NCI-H2171 treated with DMSO at 0.1 percent for 48 hours (cell line): ENCODE measurements at regions not wholly inside any gene's neighbourhood (a gene's known extent, or its start where the extent isn't known, plus 50 kb on each side); places are given as distances from the start of the nearest gene placed in this dataset.
"Not testable (repeated sequence)": the region's sequence is repeated elsewhere in the genome, so short reads cannot be mapped to it uniquely, and the experiment has no call there.

Experiments
- DNase-seq: peaks from one replicate; lab custom pipeline; 2025; lab: John Stamatoyannopoulos, UW

DNA sequence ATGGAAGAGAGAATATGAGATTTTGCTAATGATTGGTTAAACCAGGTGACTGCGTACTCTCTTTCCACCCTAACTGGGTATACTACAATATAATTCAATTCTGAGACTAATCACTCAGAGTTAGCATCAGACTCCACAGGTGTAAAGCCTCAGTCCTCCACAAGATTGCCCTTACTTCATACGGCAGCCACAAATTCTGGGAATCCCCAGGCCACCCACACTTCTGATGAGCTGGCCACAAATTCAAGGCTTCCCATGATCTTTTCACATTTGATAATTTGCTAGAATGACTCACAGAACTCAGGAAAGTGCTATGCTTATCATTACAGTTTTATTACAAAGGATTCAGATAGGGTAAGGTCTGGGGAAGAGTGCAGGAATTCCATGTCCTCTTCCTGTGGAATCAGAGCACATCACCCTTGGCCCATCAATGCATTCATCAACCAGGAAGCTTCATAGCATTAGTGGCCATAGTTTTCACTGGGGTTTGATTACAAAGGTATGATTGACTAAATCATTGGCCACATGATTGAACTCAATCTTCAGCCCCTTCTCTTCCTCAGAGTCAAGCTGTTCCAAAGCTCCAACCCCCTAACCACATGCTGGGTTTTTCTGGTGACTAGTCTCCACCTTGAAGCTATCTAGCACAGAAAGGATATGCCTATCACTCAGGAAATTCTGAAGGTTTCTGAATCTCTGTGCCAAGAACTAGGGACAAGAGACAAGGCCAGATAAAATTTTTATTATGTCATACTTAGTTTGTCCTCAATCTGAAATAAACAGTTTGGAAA, 131.7 kb downstream of the HHIPL2 start:
- no peak for DNase-seq

DNA sequence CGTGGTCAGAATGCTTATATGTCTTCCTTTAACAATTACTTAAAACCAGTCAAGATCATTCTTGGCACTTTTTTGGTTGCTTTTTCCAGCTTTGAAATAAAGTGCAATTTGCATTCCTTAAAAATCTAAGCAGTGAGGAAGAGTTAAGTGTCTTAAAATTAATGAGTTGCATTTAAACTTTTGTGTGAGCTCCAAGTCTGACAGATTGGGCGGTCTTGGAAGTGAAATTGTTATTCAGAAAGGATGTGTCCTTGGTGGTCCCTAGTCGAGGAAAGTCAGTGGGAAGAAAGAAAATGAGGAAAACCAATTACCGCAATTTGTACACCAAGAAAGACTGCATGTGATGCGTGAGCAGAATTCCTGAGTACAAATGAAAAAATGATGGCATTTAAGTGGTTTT, 132.5 kb downstream of the HHIPL2 start:
- DNase-seq, result no peak

DNA sequence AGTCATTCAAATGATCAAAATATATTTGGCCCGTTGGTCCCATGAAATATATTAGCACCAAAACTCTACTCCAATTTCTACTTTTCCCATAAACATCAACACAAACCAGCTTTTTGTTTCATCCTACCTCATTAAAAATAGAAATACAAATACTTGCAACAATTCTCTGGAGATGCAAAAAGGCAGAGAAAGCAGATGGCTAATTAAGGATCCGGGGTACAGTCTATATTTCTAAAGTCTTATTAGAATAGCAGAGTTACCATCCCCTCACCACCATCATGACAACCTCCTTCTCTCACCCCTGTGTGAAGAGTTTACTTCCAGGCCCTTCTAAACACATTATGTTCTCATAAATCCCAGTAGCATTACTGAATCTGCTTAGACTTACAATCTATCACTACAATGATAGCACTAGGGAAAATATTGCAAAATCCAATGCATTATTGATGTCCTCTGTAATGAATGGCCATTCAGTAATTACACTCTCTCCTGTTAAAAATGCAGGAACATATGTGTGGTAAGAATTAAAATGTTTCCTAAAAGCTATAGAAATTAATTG, 133.8 kb downstream of the HHIPL2 start:
- DNase-seq, result no peak

DNA sequence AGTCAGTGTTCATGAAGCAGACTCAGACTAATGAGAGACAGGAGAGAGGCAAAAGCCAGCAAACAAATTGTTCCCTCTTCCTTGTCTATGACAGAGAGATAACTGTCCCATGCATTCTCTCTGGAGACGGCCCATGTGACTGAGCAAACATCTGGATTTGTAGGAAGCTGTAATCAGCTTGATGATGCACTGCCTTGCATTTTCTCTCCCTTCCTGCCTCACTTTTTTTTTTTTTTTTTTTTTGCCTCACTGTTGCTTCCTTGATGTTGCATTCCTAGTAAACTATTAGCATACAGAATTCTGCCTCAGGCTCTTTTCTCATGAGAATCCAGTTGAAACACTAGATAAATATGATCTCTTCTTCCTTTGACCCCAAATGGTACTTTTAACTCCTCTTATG, 134.5 kb downstream of the HHIPL2 start:
- DNase-seq, result no peak

DNA sequence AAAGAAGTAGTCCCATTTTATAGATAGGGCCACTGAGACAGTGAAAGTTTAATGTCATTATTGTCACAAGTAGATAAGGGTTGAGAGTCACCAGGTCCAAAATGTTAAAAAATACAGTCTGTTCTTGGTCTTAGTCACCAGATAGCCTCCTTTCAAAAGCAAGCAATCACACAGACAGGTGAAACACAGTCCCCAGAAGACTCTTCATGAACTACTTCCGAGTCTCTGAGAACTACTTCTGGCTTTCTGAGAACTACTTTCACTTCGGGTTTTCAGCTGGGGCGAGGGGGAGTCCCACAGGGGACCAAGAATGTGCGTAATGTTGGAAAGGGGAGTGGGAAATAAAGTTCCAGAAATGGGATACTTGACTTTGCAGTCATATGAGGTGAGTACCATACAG, 143.2 kb downstream of the HHIPL2 start:
- no peak for DNase-seq

DNA sequence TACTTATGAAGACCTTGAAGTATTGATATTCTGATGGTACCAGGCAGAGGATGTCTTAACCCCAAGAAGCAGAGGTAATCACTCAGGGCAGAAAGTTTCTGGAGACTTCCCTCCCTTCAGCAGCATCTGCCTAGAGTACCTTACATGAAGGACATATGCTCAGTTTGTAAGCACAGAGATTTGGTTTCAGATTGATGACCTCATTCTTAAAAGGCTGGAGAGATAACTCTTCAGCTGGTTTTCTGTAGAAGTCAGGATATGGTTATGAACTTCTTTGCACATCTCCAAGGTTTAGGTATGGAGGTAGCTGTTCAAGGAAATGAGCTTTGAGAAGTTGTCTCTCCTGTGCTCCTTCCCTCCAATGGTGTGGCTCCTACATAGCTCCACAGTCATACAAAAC, 148.7 kb downstream of the HHIPL2 start:
- DNase-seq, result no peak

DNA sequence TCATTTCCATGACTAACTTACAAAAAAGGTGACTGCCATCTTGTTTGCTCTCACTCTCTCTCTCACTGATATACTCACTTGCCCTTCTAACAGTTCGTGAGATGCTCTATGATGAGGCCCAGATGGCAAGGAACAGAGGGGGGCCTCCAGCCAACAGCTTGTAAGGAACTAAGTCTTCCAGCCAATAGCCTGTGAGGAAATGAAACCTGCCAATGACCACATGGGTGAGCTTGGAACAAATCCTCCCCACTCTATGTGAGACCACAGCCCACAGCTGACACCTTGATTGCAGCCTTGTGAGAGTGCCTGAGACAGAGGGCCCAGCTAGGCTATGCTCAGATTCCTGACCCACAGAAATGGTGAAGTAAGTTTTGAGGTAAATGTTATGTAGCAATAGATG, 153.7 kb downstream of the HHIPL2 start:
- no peak for DNase-seq

DNA sequence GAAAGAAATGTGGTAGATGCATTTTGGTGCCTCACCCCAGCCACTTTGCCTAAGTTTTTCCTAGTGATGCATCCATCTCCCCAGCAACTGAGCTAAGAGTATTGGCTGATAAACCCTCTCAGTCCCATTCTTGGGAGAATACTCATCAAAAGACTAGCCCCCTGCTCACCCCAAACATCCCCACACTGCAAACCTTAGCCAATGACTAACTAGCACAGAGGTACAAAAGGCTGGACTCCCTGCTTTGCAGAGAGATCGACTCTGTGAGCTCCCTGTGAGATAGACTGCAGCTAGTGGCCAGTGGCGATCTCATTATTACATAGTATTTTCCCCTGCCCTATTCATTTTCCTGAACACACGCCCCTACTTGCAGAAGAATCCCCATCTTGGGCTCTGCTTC, 155.3 kb downstream of the HHIPL2 start:
- no peak for DNase-seq

DNA sequence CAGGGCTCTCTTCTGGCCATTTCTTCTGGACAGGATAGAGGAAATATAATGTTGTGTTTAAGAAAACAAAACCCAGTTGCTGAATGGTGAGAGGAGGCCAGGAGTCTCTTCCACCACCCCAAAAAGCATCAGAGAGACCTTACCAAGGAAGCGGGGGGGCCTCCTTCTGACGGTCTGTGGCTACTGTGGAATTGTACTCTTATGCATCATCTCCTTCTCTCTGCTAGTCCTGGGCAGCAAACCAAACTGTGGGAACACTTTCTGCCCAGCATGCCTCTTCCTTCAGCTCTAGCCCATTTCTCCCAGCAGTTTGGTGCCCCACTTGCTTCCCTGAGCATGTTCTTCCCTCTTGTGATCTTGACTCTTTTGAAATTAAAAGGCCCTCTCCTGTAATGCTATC, 157.7 kb downstream of the HHIPL2 start:
- DNase-seq, result no peak

DNA sequence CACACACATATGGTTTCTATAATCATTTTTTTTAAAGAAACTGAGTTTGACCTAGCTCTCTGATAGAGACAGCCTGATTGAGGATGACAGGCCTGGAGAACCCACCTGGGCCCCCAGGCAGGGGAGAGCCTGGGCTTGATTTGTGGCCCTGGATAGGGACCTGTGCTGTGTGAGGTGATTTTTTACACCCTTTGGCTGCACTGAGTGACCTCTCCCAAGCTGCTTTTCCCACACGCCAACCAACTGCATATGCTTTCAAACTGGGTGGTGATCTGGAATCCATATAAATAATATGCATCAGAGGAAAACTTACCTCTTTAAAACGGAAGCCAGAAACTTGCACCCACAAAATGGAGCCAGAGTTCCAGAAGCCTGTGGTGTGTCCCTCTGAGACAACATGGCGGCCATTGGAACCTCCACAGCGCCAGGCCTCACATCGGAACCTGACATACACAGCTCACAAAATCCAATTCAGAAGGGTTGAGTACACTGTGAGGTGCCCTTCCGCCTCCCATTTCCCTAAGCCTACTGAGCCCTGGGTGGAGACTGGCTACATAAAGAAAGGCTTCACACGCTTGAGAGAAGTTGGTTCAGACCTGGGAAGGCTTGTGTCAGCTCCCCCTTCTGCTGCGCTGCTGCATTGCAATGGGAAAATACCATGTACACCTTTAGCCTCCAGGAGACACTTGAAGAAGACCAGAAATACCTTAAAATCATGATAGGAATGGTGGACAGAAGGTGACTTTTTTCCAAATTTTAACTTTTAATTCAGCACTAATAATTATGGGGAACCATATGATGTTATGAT, 160.7 kb downstream of the HHIPL2 start:
- DNase-seq, result peak; percentile 5

DNA sequence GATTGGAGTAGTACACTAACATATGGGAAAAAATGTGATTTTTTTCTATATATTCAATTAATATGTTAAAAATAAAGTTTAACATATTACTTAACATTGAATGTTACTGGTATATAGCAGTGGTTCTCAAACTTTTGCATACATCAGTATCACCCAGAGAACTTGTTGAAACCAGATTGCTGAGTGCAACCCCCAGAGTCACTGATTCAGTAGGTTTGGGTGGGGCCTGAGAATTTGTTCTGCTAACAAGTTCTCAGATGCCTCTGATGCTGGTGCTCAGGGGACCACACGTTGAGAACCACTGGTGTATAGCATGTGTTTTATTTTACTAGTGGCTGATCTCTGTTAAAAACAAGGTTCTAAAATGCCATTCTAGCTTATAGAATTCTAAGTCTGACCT, 161.9 kb downstream of the HHIPL2 start:
- no peak for DNase-seq

DNA sequence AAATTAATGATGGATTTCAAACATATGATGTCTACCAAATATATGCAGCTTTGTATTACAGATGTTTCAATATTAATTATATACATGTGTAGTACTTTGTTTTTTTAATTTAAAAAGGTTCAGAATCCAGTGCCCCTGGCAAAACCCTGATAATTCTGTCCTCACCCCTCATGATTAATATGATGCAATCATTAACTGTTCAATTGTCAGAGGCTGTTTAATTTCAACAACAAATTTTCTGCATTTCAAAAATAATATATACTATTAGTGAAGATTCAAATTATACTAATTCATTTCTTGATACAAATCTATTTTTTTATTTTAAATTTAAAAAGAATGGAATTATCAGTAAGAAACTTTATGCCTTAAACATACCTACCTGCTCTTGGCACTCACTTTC, 162.6 kb downstream of the HHIPL2 start:
- no peak for DNase-seq

DNA sequence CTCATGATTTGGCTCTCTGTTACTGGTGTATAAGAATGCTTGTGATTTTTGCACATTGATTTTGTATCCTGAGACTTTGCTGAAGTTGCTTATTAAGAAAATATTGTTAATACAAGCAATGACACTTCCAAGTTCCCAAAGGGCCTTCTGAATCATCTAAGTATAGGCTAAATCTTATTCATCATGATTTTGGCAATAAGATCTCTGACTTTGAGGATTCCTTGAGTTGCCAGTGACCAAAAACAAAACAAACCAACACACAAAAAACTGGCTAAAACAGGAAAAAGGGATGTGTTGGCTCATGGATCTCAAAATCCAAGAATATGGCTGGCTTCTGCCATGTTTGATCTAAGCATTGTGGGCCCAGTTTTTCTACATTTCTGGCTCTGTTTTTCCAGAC, 163.4 kb downstream of the HHIPL2 start:
- no peak for DNase-seq

DNA sequence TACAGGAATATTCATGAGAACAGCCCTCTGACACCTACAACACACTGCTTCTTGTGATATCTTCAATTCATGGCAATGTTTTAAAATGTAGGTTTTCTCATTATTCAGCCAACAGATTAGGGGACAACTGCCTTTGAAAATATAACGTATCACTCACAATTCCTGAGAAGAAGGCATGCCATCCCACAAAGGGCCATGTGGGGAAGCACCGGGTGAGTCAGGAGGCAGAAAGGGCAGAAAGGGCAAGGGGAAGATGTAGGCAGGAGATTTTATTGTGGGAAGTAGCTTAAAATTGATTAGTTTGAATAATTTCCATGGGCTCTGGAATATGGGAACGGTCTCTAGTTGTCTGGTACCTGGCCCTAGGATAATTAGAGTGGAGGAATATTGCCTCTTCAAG, 165.7 kb downstream of the HHIPL2 start:
- no peak for DNase-seq

DNA sequence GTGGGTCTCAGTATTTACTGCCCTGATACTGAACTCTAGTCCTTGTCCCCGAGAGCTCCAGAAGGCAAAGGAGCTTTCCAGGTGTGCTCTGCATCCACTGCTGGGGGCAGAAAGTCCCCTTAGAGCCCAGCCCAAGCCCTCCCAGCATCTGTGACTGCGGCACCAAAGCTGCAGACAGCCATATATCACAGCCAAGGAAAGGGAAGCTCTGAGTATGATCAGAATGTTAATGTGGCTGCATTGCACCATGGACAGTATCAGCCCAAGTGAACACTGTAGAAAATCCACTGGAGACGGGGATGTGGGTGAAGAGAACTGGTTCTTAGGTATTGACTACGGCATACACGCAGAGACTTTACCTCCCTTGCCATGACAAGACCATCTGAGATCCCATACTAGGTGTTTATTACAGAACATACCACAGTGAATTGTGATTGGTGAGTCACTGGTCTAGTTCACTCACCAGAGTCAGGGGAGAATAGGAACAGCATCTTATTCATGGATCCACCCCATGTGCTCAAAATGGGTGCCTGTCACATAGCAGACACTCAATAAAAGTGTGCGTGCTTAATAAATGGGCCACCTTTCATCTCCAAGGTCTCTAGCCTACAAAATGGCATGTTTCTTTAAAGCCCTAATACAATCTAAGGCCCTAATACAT, 170.3 kb downstream of the HHIPL2 start:
- DNase-seq, result no peak

DNA sequence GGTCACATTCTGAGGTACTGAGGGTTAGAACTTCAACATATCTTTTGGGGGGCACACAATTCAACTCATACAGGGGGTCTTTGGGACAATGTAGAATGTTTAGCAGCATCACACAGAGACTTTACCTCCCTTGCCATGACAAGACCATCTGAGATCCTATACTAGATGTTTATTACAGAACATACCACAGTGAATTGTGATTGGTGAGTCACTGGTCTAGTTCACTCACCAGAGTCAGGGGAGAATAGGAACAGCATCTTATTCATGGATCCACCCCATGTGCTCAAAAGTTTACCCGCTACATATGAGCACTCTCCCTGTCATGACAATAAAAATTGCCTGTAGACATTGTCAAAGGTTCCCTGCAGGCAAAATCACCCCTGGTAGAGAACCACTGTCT, 171.1 kb downstream of the HHIPL2 start:
- DNase-seq, result not testable (repeated sequence)

DNA sequence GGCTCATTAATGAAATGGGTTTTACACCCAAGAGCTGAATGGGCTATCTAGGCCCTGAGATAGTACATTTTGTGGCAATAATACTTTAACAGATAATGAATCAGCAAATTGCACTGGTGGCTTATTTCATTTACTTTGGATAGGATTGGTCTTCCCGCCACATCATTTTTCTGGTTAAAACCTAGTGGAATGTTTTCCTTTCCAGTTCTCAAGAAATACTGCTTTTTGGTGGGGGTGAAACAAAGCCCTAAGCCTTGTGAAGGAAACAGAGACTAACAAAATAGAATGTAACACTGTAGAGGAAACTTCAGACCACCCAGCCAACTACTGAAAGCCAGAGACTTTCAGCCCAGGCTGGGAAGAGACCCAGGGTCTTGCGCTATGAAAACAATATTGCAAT, 172.2 kb downstream of the HHIPL2 start:
- DNase-seq, result no peak

DNA sequence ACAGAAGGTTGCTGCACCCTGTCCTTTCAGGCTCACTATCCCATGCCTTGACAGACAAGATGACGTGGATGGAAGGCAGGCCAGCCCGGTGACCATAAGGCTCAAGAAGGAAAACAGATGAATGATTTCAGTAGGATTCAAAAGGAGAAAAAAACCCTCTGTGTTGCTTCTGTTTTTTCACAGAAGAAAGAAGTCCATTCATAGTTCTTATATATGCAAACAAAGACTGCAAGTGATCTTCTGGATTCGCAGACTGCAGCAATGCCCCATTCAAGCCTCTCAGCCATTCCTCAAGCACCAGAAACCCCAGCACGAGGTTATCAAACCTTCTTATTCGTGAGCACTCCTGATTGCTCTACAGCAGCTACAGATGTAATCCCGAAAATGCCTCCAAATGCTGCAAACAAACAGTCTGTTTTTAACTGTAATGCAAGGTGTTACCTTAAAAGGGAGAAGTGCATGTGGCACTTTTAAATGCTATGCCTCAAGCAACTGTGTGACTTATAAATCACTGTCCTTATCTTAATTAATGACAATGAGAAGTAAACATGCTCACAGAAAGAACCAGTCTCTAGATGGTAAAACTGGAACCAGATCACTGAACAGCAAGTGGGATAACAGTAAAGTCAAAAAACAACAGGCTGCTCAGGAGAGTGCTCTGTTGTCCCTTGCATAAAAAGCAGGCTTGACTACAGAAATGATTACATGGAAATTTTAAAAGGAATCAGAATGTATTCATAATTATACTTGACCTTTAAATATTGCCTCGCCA, 173.9 kb downstream of the HHIPL2 start:
- DNase-seq, result no peak

DNA sequence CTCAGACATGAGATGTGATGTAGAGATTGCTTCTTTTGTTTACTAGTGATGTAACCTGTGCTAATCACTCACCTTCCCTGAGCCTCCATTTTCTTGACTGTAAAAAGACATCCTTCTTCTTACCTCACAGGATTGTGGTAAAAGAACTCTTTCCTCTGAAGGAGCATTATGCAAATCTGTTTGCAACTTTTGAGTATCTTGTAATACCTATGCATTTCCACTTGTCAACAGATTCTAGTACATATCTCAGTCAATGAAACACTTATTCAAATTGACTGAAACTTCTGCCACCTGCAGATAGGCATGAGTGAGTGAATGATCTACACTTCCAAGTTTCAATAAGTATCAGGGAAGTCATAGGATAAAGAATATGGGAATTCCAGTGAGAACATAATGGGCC, 174.7 kb downstream of the HHIPL2 start:
- no peak for DNase-seq

DNA sequence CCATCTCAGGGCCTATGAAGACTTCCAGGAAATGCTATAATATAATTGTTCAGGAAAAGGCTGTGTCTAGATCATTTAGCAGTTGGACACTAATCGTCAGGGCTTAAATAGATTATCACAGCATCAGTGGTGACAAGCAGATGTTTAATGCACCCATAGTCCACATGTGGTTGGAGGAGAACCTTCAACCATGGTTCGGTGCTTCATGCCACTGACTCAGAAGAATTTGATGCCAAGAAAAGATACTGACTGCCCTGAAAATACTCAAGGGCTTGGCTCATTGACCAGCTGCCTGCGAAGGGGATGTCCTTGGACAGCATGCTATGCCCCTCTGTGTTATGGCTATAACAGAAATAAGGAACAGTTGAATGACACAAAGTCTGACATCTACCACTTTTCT, 175.7 kb downstream of the HHIPL2 start:
- no peak for DNase-seq

DNA sequence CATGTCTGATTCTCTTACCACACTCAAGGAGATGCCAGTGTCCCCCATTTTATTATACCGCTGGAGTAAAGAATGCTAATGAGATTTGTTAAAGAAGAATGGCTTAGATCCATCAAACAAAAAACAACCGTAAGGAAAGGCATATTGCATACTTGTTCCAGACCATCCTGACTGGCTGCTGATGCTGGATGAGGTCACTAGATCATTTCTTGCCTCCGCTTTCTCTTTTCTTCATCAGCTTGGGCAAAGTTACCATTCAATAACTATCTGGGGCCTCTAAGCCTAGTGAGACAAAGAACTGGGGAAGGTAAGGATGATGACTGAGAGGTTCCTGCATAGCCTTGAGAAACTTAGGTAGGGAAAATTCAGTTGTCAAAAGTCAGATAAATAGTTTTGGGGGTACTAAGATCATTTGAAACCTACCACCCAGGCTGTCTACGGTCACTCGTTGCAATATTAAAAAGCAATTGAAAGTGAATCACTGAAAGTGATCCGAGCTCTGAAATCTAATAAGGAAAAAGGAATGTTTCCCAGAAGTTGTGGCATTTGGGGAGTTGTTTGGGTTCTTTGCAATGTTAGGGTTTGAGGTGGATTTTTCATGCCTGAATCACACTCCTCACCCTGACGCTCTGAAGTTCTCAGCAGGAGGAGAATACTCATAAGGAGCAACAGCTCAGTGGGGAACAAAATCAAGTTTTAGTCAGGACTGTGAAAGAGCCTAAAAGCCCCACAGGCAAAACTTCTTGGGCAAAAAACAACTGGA, 176.8 kb downstream of the HHIPL2 start:
- no peak for DNase-seq
